Prostate gland (tissue), 2 donors: ENCODE measurements at regions not wholly inside any gene's neighbourhood (a gene's known extent, or its start where the extent isn't known, plus 50 kb on each side); places are given as distances from the start of the nearest gene placed in this dataset.

Source experiments
- CTCF ChIP-seq, 4 experiments: fragments of 200-600 bp in 2 of 4; fragments of 450-650 bp in 2 of 4; sonication (generic) in 2 of 4; IDR thresholded peaks; 1 replicate in 3 of 4; 2 replicates in 1 of 4; pipeline ENCODE4 v1.5.1; 2016 to 2019; ENCODE audit warnings: antibody characterized with exemption in 4 of 4, mild to moderate bottlenecking in 2 of 4, moderate library complexity in 2 of 4
- POLR2AphosphoS5 ChIP-seq: sonication (generic); formaldehyde crosslinking; IDR thresholded peaks from one replicate; pipeline ENCODE4 v1.6.1; 2017; ENCODE audit warnings: antibody characterized with exemption

GRCh38 chr3:20350449-20350848 lies 164.4 kb upstream of the SGO1 start:
- TF ChIP-seq POLR2AphosphoS5 = no peak
- TF ChIP-seq CTCF (IDR thresholded peaks at IDR 0.05) = no peak
